H1 (cell line): ENCODE measurements at regions not wholly inside any gene's neighbourhood (a gene's known extent, or its start where the extent isn't known, plus 50 kb on each side); places are given as distances from the start of the nearest gene placed in this dataset.

Experiments
- CTCF ChIA-PET: fragments of 300-600 bp; sonication (Branson Sonifier 250); formaldehyde crosslinking; loops from one replicate; lab custom pipeline; 2021; ENCODE audit not compliant: partially characterized antibody; lab: Charles Lee
- POLR2A ChIA-PET: fragments of 300-600 bp; sonication (Branson Sonifier 250); formaldehyde crosslinking; loops from one replicate; lab custom pipeline; 2021; ENCODE audit warnings: inconsistent platforms; ENCODE audit not compliant: partially characterized antibody; lab: Charles Lee
- DNase-seq, 2 experiments: peaks; one replicate each; pipeline versions ENCODE4 v3.0.0 to v3.0.0-alpha.2; 2010 to 2022; ENCODE audit warnings: low spot score in 2 of 2, low read depth in 1 of 2, mixed read lengths in 1 of 2
- FAIRE-seq: peaks from 2 replicates; lab custom pipeline; 2011; peaks lifted over from hg19 to GRCh38; lab: Jason Lieb, UNC
- H2AFZ ChIP-seq: 2 replicates; pipeline ENCODE4 v1.8.1; 2012; ENCODE audit warnings: low read length, inconsistent platforms
- H2AK5ac ChIP-seq: 2 replicates; pipeline ENCODE4 v1.6.1; 2013; ENCODE audit warnings: low read depth, low read length
- H2BK120ac ChIP-seq: replicated peaks from 2 replicates; pipeline ENCODE3; 2013; ENCODE audit warnings: low read depth, low read length, inconsistent platforms
- H2BK12ac ChIP-seq: 2 replicates; pipeline ENCODE4 v1.6.1; 2013; ENCODE audit warnings: low read depth, low read length
- H2BK15ac ChIP-seq: 2 replicates; pipeline ENCODE4 v1.6.1; 2013; ENCODE audit warnings: low read length
- H2BK20ac ChIP-seq: 2 replicates; pipeline ENCODE4 v1.6.1; 2013; ENCODE audit warnings: low read length
- H2BK5ac ChIP-seq: 2 replicates; pipeline ENCODE4 v1.6.1; 2013; ENCODE audit warnings: low read depth, low read length
- H3K14ac ChIP-seq: 2 replicates; pipeline ENCODE4 v1.6.1; 2013; ENCODE audit warnings: inconsistent platforms; ENCODE audit not compliant: insufficient read length
- H3K18ac ChIP-seq: 2 replicates; pipeline ENCODE4 v1.6.1; 2013; ENCODE audit warnings: low read length; ENCODE audit errors: extremely low read depth
- H3K23ac ChIP-seq: 2 replicates; pipeline ENCODE4 v1.6.1; 2013; ENCODE audit warnings: inconsistent platforms; ENCODE audit not compliant: insufficient read length
- H3K23me2 ChIP-seq: 2 replicates; pipeline ENCODE4 v1.6.1; 2013; ENCODE audit warnings: low read depth, low read length
- H3K27ac ChIP-seq: 2 replicates; pipeline ENCODE4 v1.6.1; 2011; ENCODE audit warnings: low read depth, low read length, inconsistent platforms
- H3K27me3 ChIP-seq, 4 experiments: replicated peaks in 1 of 4; 1 replicate in 1 of 4; 2 replicates in 3 of 4; pipeline versions ENCODE4 v1.6.1 to v1.8.1; 2011 to 2013; ENCODE audit warnings: low read length in 3 of 4, mild to moderate bottlenecking in 3 of 4, inconsistent platforms in 2 of 4, mixed read lengths in 2 of 4, moderate library complexity in 1 of 4; ENCODE audit not compliant: control insufficient read depth in 3 of 4, insufficient read depth in 3 of 4; ENCODE audit errors: extremely low read depth in 1 of 4
- H3K36me3 ChIP-seq, 4 experiments: 2 replicates each; pipeline versions ENCODE4 v1.6.1 to v1.8.1; 2011 to 2013; ENCODE audit warnings: mild to moderate bottlenecking in 4 of 4, low read length in 3 of 4, moderate library complexity in 2 of 4, control low read depth in 1 of 4, inconsistent platforms in 1 of 4; ENCODE audit not compliant: insufficient read depth in 4 of 4, control insufficient read depth in 2 of 4
- H3K4ac ChIP-seq: replicated peaks from 2 replicates; pipeline ENCODE3; 2013; ENCODE audit warnings: low read length, low read depth, mixed read lengths, inconsistent platforms; ENCODE audit not compliant: insufficient read length
- H3K4me1 ChIP-seq, 4 experiments: replicated peaks in 1 of 4; 1 replicate in 1 of 4; 2 replicates in 3 of 4; pipeline versions ENCODE4 v1.6.1 to v1.8.1; 2011 to 2013; ENCODE audit warnings: low read length in 3 of 4, inconsistent platforms in 2 of 4, mixed read lengths in 1 of 4; ENCODE audit not compliant: insufficient read depth in 4 of 4, control insufficient read depth in 3 of 4
- H3K4me2 ChIP-seq, 2 experiments: 2 replicates each; pipeline versions ENCODE4 v1.6.1 to v1.8.1; 2011 to 2013; ENCODE audit warnings: low read depth in 2 of 2, low read length in 2 of 2, control low read depth in 1 of 2, inconsistent platforms in 1 of 2, mild to moderate bottlenecking in 1 of 2; ENCODE audit not compliant: insufficient read depth in 1 of 2
- H3K4me3 ChIP-seq, 4 experiments: fragments of 200-600, 300-600 bp in 1 of 4; sonication (generic), shearing (Covaris generic), sonication (Bioruptor Twin) in 1 of 4; 2 replicates each; pipeline versions ENCODE4 v1.5.1 to v1.8.1; 2011 to 2016; ENCODE audit warnings: low read length in 4 of 4, low read depth in 3 of 4, control low read depth in 2 of 4, inconsistent platforms in 2 of 4, mild to moderate bottlenecking in 2 of 4, mixed read lengths in 1 of 4, moderate library complexity in 1 of 4; ENCODE audit not compliant: insufficient read depth in 2 of 4; ENCODE audit errors: extremely low read depth in 1 of 4
- H3K56ac ChIP-seq: replicated peaks from 2 replicates; pipeline ENCODE3; 2013; ENCODE audit warnings: low read depth, mild to moderate bottlenecking, mixed read lengths, low read length, inconsistent platforms; ENCODE audit not compliant: insufficient read length
- H3K79me1 ChIP-seq: 2 replicates; pipeline ENCODE4 v1.6.1; 2013; ENCODE audit warnings: low read depth, low read length, control low read depth
- H3K79me2 ChIP-seq, 2 experiments: 2 replicates each; pipeline versions ENCODE4 v1.6.1 to v1.8.1; 2012 to 2013; ENCODE audit warnings: low read length in 2 of 2, mild to moderate bottlenecking in 2 of 2, inconsistent platforms in 1 of 2; ENCODE audit not compliant: insufficient read depth in 2 of 2, control insufficient read depth in 1 of 2
- H3K9ac ChIP-seq, 4 experiments: replicated peaks in 1 of 4; 1 replicate in 1 of 4; 2 replicates in 3 of 4; pipeline versions ENCODE4 v1.6.1 to v1.8.1; 2011 to 2013; ENCODE audit warnings: low read depth in 3 of 4, low read length in 3 of 4, control low read depth in 2 of 4, mild to moderate bottlenecking in 2 of 4, moderate library complexity in 2 of 4, inconsistent platforms in 1 of 4; ENCODE audit errors: extremely low read depth in 1 of 4
- H3K9me3 ChIP-seq, 2 experiments: 2 replicates each; pipeline versions ENCODE4 v1.6.1 to v1.8.1; 2012 to 2013; ENCODE audit warnings: mild to moderate bottlenecking in 2 of 2, moderate library complexity in 2 of 2, control low read depth in 1 of 2, inconsistent platforms in 1 of 2, low read depth in 1 of 2, low read length in 1 of 2, mixed read lengths in 1 of 2; ENCODE audit not compliant: insufficient read depth in 2 of 2
- H4K20me1 ChIP-seq, 2 experiments: replicated peaks in 1 of 2; 2 replicates each; pipeline versions ENCODE3 to v1.8.1; 2011 to 2013; ENCODE audit warnings: inconsistent platforms in 2 of 2, low read length in 2 of 2, mild to moderate bottlenecking in 1 of 2; ENCODE audit not compliant: insufficient read depth in 2 of 2, control insufficient read depth in 1 of 2
- H4K5ac ChIP-seq: 2 replicates; pipeline ENCODE4 v1.6.1; 2013; ENCODE audit warnings: low read length, low read depth, mixed read lengths, inconsistent platforms; ENCODE audit not compliant: insufficient read length
- H4K8ac ChIP-seq: 2 replicates; pipeline ENCODE4 v1.8.0; 2013; ENCODE audit warnings: mild to moderate bottlenecking, moderate library complexity, low read length, inconsistent platforms; ENCODE audit not compliant: insufficient read depth; ENCODE audit errors: extremely low read depth
- H4K91ac ChIP-seq: replicated peaks from 2 replicates; pipeline ENCODE3; 2013; ENCODE audit warnings: low read length, mixed read lengths, inconsistent platforms; ENCODE audit not compliant: insufficient read length
- BACH1 ChIP-seq: IDR thresholded peaks from 2 replicates; pipeline ENCODE4 v1.6.1; 2012; ENCODE audit warnings: low read length, improper control_type of control experiment
- CHD2 ChIP-seq: IDR thresholded peaks from 2 replicates; pipeline ENCODE4 v1.6.1; 2012; ENCODE audit warnings: low read length, improper control_type of control experiment
- EZH2 ChIP-seq: fragments of 200-600 bp; sonication (generic); IDR thresholded peaks from 2 replicates; pipeline ENCODE4 v1.7.1; 2012; ENCODE audit warnings: low read depth, mild to moderate bottlenecking, moderate library complexity, low read length, inconsistent platforms; ENCODE audit not compliant: severe bottlenecking
- MAFK ChIP-seq: IDR thresholded peaks from 2 replicates; pipeline ENCODE4 v1.6.1; 2012; ENCODE audit warnings: low read depth, mild to moderate bottlenecking, improper control_type of control experiment, low read length
- YY1 ChIP-seq: IDR thresholded peaks from 2 replicates; pipeline ENCODE4 v1.6.1; 2011; ENCODE audit warnings: low read depth, mild to moderate bottlenecking, low read length
- WGBS, 2 experiments: shearing (Covaris generic) in 1 of 2; methylation state at CpG; one replicate each; pipeline versions ENCODE4 v1.1.6 to v1.1.7; 2013 to 2015; ENCODE audit warnings: low lambda C conversion rate in 2 of 2, mixed read lengths in 2 of 2, inconsistent platforms in 1 of 2, low coverage in 1 of 2, missing lambda C conversion rate in 1 of 2; ENCODE audit not compliant: insufficient replicate concordance in 2 of 2, insufficient coverage in 1 of 2, insufficient read length in 1 of 2; ENCODE audit errors: extremely low coverage in 1 of 2, missing lambda C conversion rate in 1 of 2; 5-methylcytosine and 5-hydroxymethylcytosine counted together

- peak in 1 of 2 experiments; percentile 48 for DNase-seq
- Histone ChIP-seq H3K9ac (no peak overlapping the region), H3K9me3 (peaks cover 0 to 5% of the 10 kb centered on the region in 2 experiments; a peak in 2 of 4 replicates), H3K4ac (no peak overlapping the region), H4K5ac (no peak overlapping the region), H2BK15ac (no peak overlapping the region), H4K20me1 (no peaks in the 10 kb centered on the region), H4K8ac (peak overlapping the region; percentile 39; the same call in 1 of the 2 replicates), H3K23me2 (no peaks in the 10 kb centered on the region), H3K4me3 (no peak overlapping the region), H3K18ac (peak overlapping the region; percentile 27; the same call in 1 of the 2 replicates), H3K56ac (no peak overlapping the region), H3K23ac (no peak overlapping the region), H2AFZ (peak overlapping the region; percentile 18; the same call in 1 of the 2 replicates), H3K27me3 (no peaks in the 10 kb centered on the region), H3K14ac (no peak overlapping the region), H3K4me1 (peaks cover 0 to 9% (median 0%) of the 10 kb centered on the region in 4 experiments; a peak in 2 of 7 replicates), H3K27ac (no peak overlapping the region), H3K36me3 (no peaks in the 10 kb centered on the region), H4K91ac (peak overlapping the region; percentile 70), H2BK120ac (no peak overlapping the region), H2AK5ac (no peak overlapping the region), H2BK12ac (0 out of 2 replicates have a peak overlapping the region, but pooled peaks have one; percentile 35), H3K4me2 (no peak overlapping the region), H3K79me1 (no peaks in the 10 kb centered on the region), H2BK20ac (no peak overlapping the region), H2BK5ac (no peak overlapping the region), H3K79me2 (no peaks in the 10 kb centered on the region)
- ChIA-PET CTCF (interaction anchor here (1.0 to 3.0 kb wide), 5 partner anchors 18 to 95 kb away, joined by 3 to 17 read pairs (median 4); no protein-coding TSS in a partner anchor), POLR2A (no interaction called here)
- 90% methylated on average over 21 of the region's 21 CpGs; no CpG with 5 or more reads in 1 of the 2 experiments for WGBS, 2 experiments
- FAIRE-seq: no peak
- TF ChIP-seq YY1: no peak
- TF ChIP-seq BACH1: peak; percentile 98
- TF ChIP-seq MAFK: peak; percentile 88
- TF ChIP-seq CHD2: no peak
- no peak for TF ChIP-seq EZH2
Measured at GRCh38 chr5:1702318-1702717, 97.3 kb downstream of the MRPL36 start.
